Stimulated activated CD4-positive, alpha-beta T cell treated with anti-CD3 and anti-CD28 coated beads, Interleukin-12 subunit alpha, Interleukin-12 subunit beta, amount 100 ng/mL, for 48 hours (primary cell): ENCODE measurements at regions not wholly inside any gene's neighbourhood (a gene's known extent, or its start where the extent isn't known, plus 50 kb on each side); places are given as distances from the start of the nearest gene placed in this dataset.
A peak's percentile ranks its signal among the peaks of the same experiment; 100 is the strongest.

ENCODE experiments used
- DNase-seq, 3 donors: peaks; one replicate each; pipeline ENCODE4 v3.0.0-alpha.2; 2020; ENCODE audit warnings: low read depth in 2 of 3, low spot score in 1 of 3

- DNase-seq = no peak
Measured at GRCh38 chr13:97110936-97111335, 111.2 kb upstream of the MBNL2 start.

GRCh38 chr13:97111756-97112155, 110.4 kb upstream of the MBNL2 start:
- no peak for DNase-seq

DNA sequence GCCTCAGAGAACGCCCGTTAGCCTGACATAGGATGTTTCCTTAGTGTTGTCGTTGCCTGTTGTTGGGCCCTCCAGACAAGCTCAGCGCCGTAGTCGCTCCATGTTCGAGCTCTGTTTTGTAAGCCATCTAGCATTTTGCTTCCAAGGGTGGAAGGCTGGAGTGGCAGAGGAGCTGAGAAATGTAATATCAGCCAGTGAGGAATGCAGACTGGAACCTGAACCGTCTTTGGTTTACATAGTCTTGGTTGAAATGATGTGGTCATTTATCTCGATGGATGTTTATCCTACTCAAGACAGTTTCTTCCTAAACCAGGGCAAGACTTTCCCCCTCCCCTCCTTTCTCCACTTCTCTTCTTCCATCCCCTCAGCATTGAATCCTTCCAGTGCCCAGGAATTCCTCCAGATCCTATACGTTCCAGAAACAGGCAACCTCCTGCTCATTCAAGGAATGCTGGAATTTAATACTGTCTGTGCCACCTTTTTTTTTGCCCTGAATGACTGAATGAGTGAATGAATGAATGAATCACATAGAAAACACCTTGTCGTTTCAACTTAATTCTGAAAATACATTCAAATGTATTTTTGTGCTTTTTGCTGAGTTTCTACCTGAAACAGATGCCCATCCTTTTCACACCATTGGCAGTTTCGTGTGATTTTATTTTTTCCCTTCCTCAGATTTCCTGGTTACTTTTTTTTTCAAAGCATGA, 109.5 kb upstream of the MBNL2 start:
- no peak for DNase-seq

DNA sequence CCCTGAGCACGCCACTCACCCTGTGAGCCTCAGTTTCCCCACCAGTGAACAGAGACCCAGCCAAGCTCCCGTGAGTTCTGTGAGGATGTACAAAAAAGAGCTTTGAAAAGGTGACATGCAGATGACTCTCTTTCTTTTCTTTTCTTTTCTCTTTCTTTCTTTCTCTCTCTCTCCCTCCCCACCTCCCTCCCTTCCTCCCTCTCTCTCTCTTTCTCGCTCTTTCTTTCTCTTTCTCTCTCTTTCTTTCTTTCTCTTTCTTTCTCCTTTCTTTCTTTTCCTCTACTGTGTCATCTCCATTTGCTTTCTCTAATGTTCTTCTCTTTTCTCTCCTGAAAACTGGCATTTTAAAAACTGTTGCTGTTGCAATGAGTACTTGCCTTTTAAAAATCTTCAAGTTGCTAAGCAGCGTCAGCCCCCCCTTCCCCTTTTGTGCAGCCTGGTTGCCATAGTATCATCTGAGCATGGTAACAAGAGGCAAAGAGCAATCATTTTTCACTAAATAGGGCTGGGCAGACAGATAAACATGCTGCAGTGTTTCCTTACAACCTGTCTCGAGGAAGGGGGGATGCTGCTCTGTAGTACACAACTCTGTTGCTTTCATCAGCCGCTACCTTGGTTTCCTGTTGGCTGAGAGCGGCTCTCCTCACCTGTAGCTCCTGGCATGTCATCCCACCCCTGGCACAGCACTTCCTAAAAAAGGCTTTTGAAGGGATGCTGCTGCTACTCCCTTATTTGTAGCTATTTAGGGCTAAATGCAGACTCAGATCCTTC, 108.7 kb upstream of the MBNL2 start:
- DNase-seq = no peak

DNA sequence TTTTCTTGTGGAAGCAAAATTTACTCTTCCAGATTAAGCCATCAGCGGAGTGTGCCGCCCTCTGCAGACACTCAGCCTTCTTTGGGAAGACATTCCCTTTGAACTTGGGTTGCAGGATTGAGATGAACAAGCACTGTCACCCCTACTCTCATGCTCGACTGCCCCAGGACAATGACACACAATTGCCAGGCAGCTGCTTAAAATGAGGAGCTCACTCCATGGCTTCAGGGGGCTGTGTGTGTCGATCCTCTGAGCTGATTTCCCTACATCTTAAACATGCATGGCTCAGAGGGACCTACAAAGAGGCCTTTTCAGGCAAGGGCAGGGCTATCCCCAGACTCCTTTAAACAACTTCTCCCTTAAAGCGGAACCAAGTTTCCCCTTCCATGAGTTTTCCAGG, 107.5 kb upstream of the MBNL2 start:
- no peak for DNase-seq

- no peak for DNase-seq
Measured at GRCh38 chr13:97116754-97117153, 105.4 kb upstream of the MBNL2 start.

DNA sequence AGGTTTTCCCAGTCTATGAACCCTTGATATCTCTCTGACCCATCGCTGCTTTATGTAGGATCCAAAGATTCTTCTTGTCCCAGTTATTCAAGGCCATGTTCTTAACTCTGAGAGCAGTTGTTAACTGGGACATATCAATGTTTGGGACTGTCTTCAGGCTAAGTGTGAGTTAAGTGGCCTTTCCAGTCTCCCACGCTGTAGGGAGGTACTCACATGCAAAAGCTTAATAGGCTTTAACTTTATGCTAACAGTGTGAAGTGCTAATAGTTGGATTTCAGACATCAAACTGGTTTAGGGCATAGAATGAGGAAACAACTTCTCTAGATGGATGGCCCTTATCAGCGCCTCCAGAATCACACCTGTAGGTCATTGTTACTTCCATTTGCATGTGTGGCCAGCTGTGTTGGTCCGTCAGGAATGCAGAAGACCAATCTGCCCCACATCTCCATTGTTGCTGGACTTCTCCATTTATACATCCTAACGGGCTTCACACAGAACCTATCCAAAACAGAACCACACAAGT, 104.7 kb upstream of the MBNL2 start:
- DNase-seq = no peak

GRCh38 chr13:97119943-97120342, 102.2 kb upstream of the MBNL2 start:
- DNase-seq = no peak

DNA sequence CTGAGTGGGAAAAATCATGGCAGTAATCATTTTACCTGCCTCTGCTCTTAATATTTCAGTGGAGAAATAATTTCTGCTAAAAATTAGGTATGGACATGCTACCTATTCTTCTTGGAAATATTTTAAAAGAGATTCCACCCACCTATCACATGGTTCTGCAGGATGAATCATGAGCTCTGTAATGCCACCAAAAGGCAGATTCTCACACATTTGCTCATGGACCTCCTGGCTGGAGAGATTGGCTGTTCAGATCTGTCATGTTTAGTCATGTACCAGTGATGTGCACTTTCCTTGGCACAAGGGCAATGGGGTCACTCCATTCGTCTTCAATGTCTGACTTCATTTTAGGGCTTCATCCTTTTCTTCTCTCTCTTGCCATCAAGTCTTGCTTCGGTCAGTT, 101.8 kb upstream of the MBNL2 start:
- DNase-seq = no peak

DNA sequence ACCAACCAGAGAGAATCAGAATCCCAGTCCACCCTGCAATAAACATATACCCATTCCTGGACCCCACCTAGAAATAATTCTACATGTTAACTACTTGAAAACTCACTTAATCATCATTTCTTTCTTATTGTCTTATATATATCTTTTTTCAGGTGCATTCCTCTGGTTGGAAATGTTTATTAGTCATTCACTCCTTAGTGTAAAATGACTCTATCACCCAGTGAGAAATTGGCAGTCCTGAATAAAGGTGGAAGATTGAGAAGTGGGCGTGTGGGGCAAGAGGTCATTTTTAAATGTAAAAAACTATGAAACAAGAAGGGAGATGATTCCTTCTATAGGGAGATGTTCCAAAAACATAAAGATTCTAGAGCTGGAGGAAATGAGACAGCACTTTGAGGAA, 101.2 kb upstream of the MBNL2 start:
- no peak for DNase-seq

DNA sequence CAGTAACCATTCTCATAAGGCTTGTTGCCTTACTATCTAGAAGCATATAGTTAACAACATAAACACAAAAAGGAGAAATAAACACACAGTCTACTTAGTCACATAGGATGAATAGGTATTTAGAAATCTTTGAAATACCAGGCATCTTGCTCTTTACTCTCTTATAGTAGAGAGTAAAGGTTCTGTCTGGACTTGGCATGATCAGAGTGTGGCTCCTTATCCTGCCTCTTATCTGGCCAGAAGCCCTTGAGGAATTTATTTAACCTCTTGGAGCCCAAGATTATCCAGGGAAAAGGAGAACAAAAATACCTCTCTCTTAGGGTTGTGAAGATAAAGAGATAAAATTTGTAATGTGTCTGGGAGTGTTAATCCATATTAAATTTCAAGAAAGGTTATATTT, 100.2 kb upstream of the MBNL2 start:
- DNase-seq = no peak

- no peak for DNase-seq
Measured at GRCh38 chr13:97122381-97122996, 99.6 kb upstream of the MBNL2 start.

DNA sequence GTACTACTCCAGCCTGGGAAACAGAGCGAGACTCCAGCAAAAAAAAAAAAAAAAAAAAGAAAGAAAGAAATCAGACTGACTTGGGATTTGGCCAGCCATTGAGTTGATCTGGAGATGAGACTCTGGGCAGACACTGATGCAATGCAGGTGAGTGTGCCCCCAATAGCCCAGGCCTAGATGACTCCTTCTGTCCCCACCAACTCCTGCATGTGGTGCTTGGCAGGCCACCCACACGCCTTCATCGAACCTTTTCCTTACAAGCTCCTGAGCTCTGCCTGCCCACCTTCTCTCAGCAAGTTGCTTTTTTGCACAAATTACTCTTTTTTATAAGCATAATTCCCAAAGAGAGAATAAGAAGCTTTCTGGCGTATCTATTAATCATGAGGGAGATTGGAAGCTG, 97.9 kb upstream of the MBNL2 start:
- DNase-seq = no peak

GRCh38 chr13:97124915-97125809, 97.0 kb upstream of the MBNL2 start:
- peak in 1 of 3 donors; percentile 37 for DNase-seq

DNA sequence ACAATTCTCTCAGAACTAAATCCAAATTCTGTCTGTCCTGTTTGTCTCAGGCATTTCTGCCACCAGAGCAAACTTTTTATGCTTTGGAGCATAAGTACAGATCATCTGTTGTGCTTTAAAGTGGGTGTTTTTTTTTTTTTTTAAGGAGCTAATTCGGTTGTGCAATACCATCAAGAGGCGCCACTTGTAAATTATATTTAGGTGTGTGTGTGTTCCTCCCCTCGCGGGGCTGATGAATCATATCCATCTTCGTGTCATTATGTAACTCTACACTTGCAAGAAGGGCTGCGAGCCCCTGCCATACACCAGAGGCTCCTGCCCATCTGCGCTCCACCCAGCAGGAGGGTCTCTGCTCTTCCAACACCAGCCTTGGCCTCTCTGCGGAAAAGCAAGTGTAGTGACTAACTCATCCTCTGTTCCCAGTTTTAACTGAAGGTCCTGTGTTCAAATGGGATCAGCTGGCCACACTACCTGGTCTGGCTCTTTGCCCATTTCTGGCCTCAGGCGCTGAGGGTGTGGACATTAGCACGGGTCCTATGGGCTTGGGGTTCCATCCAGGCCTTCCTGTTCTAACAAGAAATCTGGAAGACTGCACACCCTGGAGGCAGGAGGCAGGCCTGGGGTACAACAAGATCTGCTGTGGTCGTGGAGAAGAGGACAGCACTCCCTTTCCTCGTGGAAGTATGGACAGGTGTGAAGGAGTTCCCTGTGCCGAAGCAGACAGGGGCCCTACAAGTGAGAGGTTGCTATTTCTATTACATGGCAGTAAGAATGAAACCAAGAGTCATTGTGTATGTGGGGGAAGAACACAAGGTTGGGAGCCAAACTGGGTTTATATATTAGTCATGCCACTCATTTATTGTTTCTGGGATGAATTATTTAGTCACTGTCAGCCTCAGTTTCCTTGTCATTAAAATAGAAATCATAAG, 96.1 kb upstream of the MBNL2 start:
- no peak for DNase-seq

- no peak for DNase-seq
Measured at GRCh38 chr13:97127842-97128241, 94.3 kb upstream of the MBNL2 start.

- DNase-seq = no peak
Measured at GRCh38 chr13:97130190-97130589, 91.9 kb upstream of the MBNL2 start.

- DNase-seq = no peak
Measured at GRCh38 chr13:97131447-97131846, 90.7 kb upstream of the MBNL2 start.

- DNase-seq = no peak
Measured at GRCh38 chr13:97133554-97133953, 88.6 kb upstream of the MBNL2 start.

DNA sequence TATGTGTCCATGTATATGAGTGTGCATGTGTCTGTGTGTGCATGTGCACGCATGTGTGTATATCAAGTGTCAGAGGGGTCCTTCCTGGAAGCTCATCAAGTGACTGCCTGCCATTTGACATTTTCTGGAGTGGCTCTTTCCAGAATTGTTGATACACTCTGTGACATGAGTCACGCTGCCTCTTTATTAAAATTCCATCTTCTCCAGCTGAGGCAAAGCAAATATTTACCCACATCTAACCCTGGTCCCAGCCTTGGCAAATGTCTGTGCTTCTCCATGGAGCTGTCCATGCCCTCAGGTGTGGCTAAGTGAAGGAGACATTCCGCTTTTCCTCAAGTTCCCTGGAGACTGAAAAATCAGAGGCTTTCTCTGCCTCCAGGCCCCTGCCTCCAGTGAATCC, 88.2 kb upstream of the MBNL2 start:
- DNase-seq = no peak
